HG02571 (cell line): ENCODE measurements at regions not wholly inside any gene's neighbourhood (a gene's known extent, or its start where the extent isn't known, plus 50 kb on each side); places are given as distances from the start of the nearest gene placed in this dataset.

Experiments
- ATAC-seq: cut with Tn5 transposase; IDR thresholded peaks from one replicate; pipeline ENCODE4 v1.9.1; 2021; ENCODE audit warnings: mild to moderate bottlenecking, moderate library complexity; ENCODE audit not compliant: unreplicated experiment

- ATAC-seq = no peak
Observed at GRCh38 chr9:78491402-78491801, 194.5 kb downstream of the PSAT1 start.

GRCh38 chr9:78493166-78493742 lies 196.3 kb downstream of the PSAT1 start:
- no peak for ATAC-seq

DNA sequence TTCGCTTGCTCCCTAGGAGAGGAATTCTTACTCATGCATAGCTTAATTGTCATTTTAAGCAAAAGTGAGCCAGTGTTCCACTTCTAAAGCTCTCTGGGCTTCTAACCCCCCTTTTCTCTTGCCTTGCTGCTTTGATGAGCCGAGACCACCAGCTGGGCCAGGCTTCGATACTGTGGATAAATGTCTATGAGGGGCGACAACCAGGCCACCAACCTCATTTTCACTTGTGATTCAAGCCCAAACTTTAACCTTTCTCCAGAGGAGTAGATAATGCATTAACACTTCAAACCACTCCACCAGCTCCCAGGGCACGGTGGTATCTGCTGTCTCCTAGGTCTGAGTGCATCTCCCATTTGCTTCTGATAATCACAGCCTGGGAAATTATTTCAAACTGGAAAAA lies 205.6 kb downstream of the PSAT1 start:
- no peak for ATAC-seq

DNA sequence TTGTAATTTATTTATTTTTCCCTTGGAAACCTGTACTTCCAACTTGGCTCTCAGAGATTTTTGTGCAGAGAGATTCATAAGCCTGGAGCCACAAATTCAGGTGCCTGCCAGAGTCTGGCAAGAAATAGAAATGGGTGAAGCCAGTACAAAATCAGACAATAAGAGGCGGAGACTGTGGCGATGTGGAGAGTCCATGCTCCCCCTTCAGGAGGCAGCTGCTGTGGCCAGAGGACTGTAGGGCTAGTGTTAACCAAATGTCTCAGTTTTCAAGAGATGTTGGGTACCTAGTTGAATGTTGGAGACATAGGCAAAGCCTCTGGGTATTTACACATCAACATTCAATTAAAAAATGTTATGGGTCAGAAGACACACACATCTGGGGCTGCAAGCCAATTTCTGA lies 208.6 kb downstream of the PSAT1 start:
- no peak for ATAC-seq

DNA sequence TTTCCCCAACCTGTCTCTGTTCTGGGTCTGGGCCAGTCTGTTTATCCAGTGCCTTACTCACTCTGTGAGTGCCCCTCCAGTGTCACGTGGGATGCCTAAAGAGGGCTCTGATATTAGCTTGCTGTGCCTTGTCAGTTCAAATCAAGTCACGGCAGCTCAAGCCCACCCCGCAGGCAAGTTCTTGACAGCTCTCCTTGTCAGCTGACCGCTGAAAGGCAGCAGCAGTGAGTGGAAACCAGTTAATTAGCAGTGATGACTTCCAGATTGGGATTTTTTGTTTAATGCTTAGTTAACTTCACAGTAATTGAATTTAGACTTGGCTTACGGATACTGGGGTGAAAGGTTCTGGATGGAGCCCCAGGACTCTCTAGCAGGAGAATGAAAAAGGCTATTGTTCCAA lies 210.1 kb downstream of the PSAT1 start:
- no peak for ATAC-seq

- ATAC-seq = no peak
Observed at GRCh38 chr9:78510035-78510434, 213.1 kb downstream of the PSAT1 start.

DNA sequence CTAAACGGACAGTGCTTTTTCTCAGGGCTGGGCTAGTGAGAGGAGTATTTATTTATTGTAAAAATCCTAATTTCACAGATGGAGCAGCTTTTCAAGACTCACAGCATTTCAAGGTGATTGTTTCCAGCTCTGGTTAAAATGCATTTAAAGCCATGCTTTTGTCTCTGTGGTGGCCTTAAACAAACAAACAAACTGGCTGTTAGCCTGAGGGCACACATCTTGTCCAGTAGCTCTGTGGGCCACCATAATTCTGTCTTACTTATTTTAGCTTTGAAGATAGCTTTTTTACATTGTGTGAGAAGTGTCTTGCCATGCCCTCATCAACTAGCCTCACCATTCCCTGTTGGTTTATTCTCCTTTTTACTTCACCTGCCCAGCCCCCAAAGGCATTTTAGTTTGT lies 218.2 kb downstream of the PSAT1 start:
- ATAC-seq = no peak

DNA sequence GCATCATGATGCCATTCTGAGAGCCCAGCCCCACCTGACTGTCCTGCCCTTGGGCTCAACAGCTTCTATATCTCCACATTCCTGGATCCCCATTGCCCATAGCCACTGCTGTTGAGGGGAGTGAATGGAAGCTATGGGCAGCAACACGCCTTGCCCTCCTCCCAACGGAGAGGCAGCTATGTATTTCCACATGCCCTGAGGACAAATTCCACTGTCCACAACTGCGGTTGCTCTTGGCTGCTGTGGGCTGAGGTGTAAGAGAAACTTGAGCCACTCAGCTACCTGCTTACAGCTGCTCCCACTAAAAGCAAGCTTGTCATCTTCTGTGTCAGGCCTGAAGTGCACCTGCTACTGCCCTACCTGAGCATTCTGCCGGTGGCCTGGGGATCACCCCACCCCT lies 222.9 kb downstream of the PSAT1 start:
- no peak for ATAC-seq

DNA sequence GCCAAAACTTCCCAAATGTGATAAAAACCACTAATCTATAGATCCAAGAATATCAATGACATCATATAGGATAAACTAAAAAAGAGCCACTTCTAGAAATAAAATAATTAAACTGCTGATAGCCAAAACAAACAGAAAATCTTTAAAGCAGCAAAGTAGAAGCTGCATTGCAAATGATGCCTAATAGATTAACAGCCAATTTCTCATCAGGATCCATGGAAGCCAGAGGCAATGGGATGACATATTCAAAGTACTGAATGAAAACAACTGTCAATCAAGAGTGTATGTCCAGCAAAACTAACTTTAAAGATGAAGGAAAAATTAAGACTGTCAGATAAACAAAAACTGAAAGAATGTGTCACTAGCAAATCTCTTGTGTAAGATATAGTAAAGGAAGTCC lies 224.8 kb downstream of the PSAT1 start:
- no peak for ATAC-seq

DNA sequence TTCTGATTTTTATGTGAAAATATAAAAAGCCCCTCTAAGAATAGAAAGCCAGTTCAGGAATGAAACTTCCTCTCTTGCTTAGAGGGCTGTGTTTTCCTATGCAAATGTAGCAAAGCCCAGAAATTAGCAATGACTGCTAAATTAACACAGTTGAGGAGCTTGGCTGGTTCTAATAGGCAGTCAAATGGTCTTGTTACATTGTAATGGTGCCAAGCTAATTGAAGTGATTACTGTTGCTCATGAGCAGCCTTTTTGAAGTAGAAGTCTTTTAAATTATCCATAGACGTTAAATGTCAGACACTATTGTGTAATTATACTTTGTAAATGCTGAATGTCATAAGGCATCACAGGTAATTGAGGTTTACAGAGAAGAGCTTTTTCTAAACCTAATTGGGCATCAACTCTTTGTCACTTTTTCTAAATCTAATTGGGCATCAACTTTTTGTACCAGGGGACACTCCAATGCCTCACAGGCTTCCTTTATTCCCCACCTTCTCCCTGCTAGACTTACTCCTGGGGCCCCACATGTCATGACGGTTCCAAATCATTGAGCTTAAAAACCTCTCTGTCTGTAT lies 229.1 kb downstream of the PSAT1 start:
- ATAC-seq = no peak

- no peak for ATAC-seq
Observed at GRCh38 chr9:78533500-78533899, 236.6 kb downstream of the PSAT1 start.

DNA sequence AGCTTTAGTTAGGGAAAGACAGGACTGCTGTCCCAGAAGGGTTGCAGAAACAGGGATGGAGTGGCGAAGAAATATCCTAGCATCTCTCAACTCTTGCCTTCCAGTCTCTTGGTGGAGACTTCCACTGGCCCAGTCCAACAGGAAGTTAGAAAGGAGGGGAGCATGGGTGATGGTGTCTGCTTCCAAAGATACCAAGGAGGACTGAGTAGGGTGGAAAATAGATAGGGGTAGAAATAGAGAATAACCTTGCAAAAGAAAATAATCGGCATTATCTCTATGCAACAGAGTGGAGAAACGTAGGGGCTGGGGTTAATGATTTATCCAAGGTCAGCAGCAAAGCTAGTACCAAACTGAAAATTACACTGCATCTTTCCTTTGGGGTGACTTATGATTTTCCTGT lies 242.3 kb downstream of the PSAT1 start:
- no peak for ATAC-seq

- no peak for ATAC-seq
Observed at GRCh38 chr9:78539904-78540303, 243.0 kb downstream of the PSAT1 start.

- ATAC-seq = no peak
Observed at GRCh38 chr9:78541868-78542443, 245.0 kb downstream of the PSAT1 start.

- no peak for ATAC-seq
Observed at GRCh38 chr9:78542491-78543181, 245.7 kb downstream of the PSAT1 start.

DNA sequence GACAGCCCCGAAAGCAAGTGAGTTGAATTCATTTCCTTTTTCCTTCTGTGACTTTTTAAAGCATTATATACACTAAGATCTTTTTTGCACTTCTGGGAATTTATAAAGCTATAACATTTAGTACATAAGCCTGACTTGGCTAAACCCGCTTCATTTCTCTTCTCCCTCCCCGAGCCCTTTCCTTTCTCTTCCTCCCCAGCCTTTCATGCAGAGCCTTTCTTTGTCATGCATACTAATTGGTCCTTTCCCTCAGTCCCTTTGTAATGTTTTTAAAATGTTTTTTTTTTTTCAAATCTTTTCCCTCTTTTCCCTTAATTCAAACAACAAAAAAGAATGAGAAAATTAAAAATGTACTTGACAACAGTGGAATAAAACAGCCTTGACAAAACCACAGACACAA lies 246.4 kb downstream of the PSAT1 start:
- ATAC-seq = no peak

- ATAC-seq = no peak
Observed at GRCh38 chr9:78544230-78544629, 247.3 kb downstream of the PSAT1 start.

- no peak for ATAC-seq
Observed at GRCh38 chr9:78547831-78548230, 250.9 kb downstream of the PSAT1 start.

- no peak for ATAC-seq
Observed at GRCh38 chr9:78548670-78549069, 251.7 kb downstream of the PSAT1 start.

GRCh38 chr9:78549711-78550110 lies 252.8 kb downstream of the PSAT1 start:
- ATAC-seq = no peak

DNA sequence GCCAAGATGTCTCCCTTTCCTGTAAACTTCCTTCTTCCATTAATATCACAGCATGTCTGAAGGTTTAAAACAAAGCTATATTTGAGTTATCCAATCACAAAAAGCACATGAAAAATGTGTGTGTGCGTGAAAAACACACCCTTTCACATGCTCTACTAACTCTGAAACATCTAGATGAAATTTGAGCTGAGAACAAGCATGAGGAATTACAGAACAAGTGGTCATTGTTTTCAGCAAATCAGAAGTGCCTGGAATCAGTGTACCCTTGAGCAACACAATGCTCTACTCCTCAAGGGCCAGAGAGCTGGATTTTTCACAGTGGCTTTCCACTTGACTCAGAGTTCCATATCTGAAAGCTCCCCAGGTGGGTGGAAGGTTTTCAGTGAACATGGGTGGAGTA lies 255.9 kb downstream of the PSAT1 start:
- ATAC-seq = no peak

- ATAC-seq = no peak
Observed at GRCh38 chr9:78557540-78557939, 260.6 kb downstream of the PSAT1 start.
